AG09319 (cell line): ENCODE measurements at regions not wholly inside any gene's neighbourhood (a gene's known extent, or its start where the extent isn't known, plus 50 kb on each side); places are given as distances from the start of the nearest gene placed in this dataset.

Experiments used
- DNase-seq: peaks from one replicate; pipeline ENCODE4 v3.0.0-alpha.2; 2010; ENCODE audit warnings: low read depth; ENCODE audit errors: extremely low read depth
- TF ChIP-seq, protein P1 (sequence below): IDR thresholded peaks from 2 replicates; pipeline ENCODE4 v1.5.1; 2011; ENCODE audit warnings: low read depth, mild to moderate bottlenecking, inconsistent platforms, low read length, moderate library complexity

DNA sequence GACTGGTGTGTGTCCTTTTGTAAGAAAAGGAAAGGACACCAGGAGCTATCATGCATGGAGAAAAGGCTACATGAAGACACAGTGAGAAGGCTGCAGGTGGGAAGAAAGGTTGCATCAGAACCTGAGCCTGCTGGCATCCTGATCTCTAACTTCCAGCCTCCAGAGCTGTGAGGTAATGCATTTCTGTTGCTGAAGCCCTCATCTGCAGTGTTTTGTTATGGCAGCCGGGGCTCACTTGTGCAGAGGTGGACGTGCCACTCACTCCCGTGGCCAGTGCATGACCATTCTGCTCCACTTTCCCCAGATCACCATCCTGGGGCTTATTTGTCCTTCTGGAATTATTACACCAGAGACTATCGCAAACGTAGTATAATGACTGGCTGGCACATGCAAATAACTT lies 155.3 kb downstream of the IRS2 start:
- no peak for DNase-seq
- TF ChIP-seq, protein P1, sequence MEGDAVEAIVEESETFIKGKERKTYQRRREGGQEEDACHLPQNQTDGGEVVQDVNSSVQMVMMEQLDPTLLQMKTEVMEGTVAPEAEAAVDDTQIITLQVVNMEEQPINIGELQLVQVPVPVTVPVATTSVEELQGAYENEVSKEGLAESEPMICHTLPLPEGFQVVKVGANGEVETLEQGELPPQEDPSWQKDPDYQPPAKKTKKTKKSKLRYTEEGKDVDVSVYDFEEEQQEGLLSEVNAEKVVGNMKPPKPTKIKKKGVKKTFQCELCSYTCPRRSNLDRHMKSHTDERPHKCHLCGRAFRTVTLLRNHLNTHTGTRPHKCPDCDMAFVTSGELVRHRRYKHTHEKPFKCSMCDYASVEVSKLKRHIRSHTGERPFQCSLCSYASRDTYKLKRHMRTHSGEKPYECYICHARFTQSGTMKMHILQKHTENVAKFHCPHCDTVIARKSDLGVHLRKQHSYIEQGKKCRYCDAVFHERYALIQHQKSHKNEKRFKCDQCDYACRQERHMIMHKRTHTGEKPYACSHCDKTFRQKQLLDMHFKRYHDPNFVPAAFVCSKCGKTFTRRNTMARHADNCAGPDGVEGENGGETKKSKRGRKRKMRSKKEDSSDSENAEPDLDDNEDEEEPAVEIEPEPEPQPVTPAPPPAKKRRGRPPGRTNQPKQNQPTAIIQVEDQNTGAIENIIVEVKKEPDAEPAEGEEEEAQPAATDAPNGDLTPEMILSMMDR: no peak

DNA sequence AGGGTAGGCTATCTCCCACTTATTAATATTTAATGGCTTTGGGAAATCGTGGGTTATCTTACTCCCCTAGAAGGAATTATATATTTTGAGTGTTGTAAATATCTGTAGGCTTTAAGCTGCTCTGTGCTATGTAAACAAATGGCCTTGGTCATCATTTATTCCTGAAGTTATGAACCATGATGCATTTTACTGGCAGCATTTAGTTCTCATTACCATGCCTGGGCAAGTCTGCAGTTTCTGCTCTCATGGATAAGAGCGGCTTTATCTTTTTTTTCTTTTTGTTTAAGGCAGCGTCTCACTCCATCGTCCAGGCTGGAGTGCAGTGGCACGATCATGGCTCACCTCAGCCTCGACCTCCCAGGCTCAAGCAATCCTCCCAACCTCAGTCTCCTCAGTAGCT lies 156.1 kb downstream of the IRS2 start:
- TF ChIP-seq, protein P1: no peak
- no peak for DNase-seq

DNA sequence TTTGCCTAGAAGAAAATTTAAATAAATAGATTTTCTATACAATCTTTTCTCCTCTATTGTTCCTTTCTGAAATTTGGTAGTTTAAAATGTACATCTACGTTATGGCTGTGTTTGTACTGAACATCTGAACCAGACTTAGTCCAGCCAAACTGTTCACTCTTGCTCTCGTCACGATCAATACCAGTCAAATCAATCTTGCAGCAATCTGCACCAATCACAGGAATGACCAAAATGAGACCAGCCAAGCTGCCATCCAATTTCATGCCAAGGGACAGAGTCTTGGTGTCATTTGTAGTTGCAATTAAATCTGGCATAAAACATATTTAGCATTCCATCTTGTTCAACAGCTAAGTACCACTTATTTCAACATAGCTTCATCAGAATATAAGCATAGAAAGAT lies 156.6 kb downstream of the IRS2 start:
- TF ChIP-seq, protein P1: no peak
- DNase-seq: no peak

DNA sequence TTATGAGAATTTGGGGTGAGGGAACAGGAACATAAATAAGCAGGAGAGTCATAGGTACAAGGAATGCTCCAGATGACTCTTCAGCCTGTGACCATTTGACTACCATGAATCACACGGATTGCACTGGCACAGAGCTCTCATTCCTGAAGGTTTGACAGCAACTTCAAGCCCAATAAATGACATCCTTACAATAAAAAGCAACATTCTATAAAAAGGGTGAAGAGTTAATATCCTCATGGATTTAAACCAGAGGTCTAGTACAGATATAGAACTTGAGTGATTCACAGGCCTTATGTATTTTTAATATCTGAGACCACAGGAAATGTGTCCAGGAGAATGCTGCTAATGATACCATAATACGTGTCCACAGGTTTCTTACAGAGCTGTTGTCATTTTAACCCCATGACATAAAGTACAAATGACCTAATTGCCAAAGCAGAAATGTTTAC lies 158.1 kb downstream of the IRS2 start:
- TF ChIP-seq, protein P1: no peak
- no peak for DNase-seq

DNA sequence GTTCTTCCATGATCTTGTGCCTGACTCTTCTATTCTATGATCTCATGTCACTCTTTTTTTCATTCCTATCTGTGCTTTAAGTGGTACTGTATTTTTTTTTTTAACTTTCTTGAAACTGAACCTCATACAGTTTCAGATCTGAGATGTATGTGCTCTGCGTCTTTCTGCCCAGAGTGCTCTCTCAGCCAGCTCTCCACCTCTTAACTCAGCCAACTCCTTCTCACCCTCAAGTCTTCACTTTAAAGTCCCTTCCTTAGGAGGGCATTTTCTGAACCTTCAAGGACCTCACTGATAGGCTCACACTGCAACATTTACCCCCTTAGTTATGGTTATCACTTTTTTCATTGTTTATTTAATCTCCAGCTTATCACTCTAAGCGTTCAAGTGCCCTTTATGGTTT lies 158.7 kb downstream of the IRS2 start:
- DNase-seq: no peak
- TF ChIP-seq, protein P1: no peak

DNA sequence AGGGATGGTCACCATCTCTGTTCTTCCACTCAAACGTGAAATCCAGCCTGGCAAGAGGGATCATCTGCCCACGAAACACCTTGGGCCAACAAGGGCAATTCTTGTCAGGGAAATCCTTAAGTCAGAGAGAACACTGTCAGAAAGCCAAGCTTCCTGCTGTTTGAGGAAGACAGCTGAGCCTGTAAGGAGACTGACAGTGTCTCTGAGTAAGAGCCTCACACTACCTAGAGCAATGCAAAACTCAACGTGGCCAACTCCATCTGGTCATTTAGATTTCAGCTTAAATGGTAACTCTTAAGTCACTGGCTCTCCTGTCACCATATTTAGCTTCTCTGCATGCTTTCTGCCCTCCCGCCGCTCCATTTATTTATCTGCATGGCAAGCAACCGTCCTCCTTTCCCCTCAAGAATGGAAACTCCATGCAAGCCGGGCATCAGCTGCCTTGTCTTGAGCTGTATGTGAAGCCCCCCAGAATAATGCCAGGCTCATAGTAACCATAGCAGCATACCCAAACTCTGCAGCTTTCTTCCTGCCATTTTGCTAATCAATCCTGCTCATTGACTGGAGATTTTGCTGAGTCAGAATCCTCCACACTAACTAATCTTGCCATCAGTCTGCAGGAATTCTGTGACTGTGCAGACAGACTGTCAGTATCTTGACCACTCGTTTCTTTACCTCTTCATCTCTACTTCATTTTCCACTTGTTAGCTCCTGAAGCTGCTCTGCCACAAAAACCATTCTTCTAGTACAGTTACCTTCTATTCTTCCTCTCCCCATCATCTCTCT lies 159.8 kb downstream of the IRS2 start:
- no peak for DNase-seq
- TF ChIP-seq, protein P1: no peak

DNA sequence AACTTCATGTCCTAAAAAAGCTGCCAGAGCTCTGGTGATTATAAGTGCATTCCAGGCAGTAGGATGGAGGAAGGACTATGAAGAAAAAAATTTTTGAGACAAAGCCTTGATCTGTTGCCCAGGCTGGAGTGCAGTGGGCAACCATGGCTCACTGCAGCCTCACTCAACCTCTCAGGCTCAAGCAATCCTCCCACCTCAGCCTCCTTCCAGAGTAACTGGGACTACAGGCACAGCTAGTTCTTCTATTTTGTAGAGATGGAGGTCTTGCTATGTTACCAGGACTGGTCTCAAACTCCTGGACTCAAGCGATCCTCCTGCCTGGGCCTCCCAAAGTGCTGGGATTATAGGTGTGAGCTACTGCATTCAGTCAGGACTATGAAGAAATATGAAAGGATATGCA lies 161.2 kb downstream of the IRS2 start:
- TF ChIP-seq, protein P1: no peak
- no peak for DNase-seq
